ENCODE measurements at regions not wholly inside any gene's neighbourhood (a gene's known extent, or its start where the extent isn't known, plus 50 kb on each side); places are given as distances from the start of the nearest gene placed in this dataset.

GRCh38 chrX:113747274-113747973 lies 836.5 kb upstream of the HTR2C start:
- DNase-seq (ENCODE audit: low read depth) = no peak

GRCh38 chrX:113743069-113743468 lies 840.8 kb upstream of the HTR2C start:
- no peak for DNase-seq (ENCODE audit: low read depth)

GRCh38 chrX:113741744-113742143 lies 842.1 kb upstream of the HTR2C start:
- peak; percentile 55 for DNase-seq (ENCODE audit: low read depth)

GRCh38 chrX:113728937-113729336 lies 854.9 kb upstream of the HTR2C start:
- no peak for DNase-seq (ENCODE audit: low read depth)

- DNase-seq (ENCODE audit: low read depth) = peak; percentile 9
Measured at GRCh38 chrX:113726898-113727297, 857.0 kb upstream of the HTR2C start.

- no peak for DNase-seq (ENCODE audit: low read depth)
Measured at GRCh38 chrX:113726466-113726865, 857.4 kb upstream of the HTR2C start.

- DNase-seq (ENCODE audit: low read depth) = no peak
Measured at GRCh38 chrX:113726009-113726408, 857.9 kb upstream of the HTR2C start.

GRCh38 chrX:113699939-113700338 lies 859.3 kb upstream of the AMOT start:
- DNase-seq (ENCODE audit: low read depth) = no peak

GRCh38 chrX:113675278-113675677 lies 834.6 kb upstream of the AMOT start:
- peak; percentile 2 for DNase-seq (ENCODE audit: low read depth)

GRCh38 chrX:113651306-113651705 lies 810.7 kb upstream of the AMOT start:
- DNase-seq (ENCODE audit: low read depth) = no peak

- peak; percentile 82 for DNase-seq (ENCODE audit: low read depth)
Measured at GRCh38 chrX:113644426-113644825, 803.8 kb upstream of the AMOT start.

- no peak for DNase-seq (ENCODE audit: low read depth)
Measured at GRCh38 chrX:113634565-113634964, 793.9 kb upstream of the AMOT start.

- DNase-seq (ENCODE audit: low read depth) = no peak
Measured at GRCh38 chrX:113629326-113629725, 788.7 kb upstream of the AMOT start.

GRCh38 chrX:113594123-113594841 lies 753.7 kb upstream of the AMOT start:
- peak; percentile 48 for DNase-seq (ENCODE audit: low read depth)

- DNase-seq (ENCODE audit: low read depth) = no peak
Measured at GRCh38 chrX:113586281-113586898, 745.8 kb upstream of the AMOT start.

- DNase-seq (ENCODE audit: low read depth) = no peak
Measured at GRCh38 chrX:113580486-113580885, 739.9 kb upstream of the AMOT start.

- no peak for DNase-seq (ENCODE audit: low read depth)
Measured at GRCh38 chrX:113558576-113558975, 717.9 kb upstream of the AMOT start.

GRCh38 chrX:113551919-113552318 lies 711.3 kb upstream of the AMOT start:
- peak; percentile 1 for DNase-seq (ENCODE audit: low read depth)

GRCh38 chrX:113548308-113549015 lies 707.8 kb upstream of the AMOT start:
- no peak for DNase-seq (ENCODE audit: low read depth)

GRCh38 chrX:113545040-113545439 lies 704.4 kb upstream of the AMOT start:
- no peak for DNase-seq (ENCODE audit: low read depth)

- DNase-seq (ENCODE audit: low read depth) = no peak
Measured at GRCh38 chrX:113539599-113540356, 699.1 kb upstream of the AMOT start.
